ENCODE measurements at regions not wholly inside any gene's neighbourhood (a gene's known extent, or its start where the extent isn't known, plus 50 kb on each side); places are given as distances from the start of the nearest gene placed in this dataset.

- no peak for DNase-seq (ENCODE audit: low read depth, low spot score)
- TF ChIP-seq CTCF (IDR thresholded peaks at IDR 0.05; ENCODE audit: low read depth, low read length) = no peak
- CTCF ChIA-PET = no interaction called here
- POLR2A ChIA-PET = no interaction called here
- no peak overlapping the region for H3K4me3 ChIP-seq (ENCODE audit: low read depth, low read length)
- no peaks in the 10 kb centered on the region for H3K27me3 ChIP-seq (ENCODE audit: control insufficient read depth, insufficient read depth, low read length)
- peaks cover 97% of the 10 kb centered on the region for H3K9me3 ChIP-seq (ENCODE audit: control insufficient read depth, insufficient read depth, low read length)
- no peak overlapping the region for H3K27ac ChIP-seq (ENCODE audit: low read depth, low read length)
Observed at GRCh38 chr10:131774681-131775085, 126.1 kb upstream of the PPP2R2D start.

- ChIA-PET CTCF (no interaction called here), POLR2A (no interaction called here)
- Histone ChIP-seq H3K9me3 (ENCODE audit: control insufficient read depth, insufficient read depth, low read length) (peaks cover 97% of the 10 kb centered on the region), H3K27me3 (ENCODE audit: control insufficient read depth, insufficient read depth, low read length) (no peaks in the 10 kb centered on the region), H3K4me3 (ENCODE audit: low read depth, low read length) (no peak overlapping the region), H3K27ac (ENCODE audit: low read depth, low read length) (no peak overlapping the region)
- TF ChIP-seq CTCF (IDR thresholded peaks at IDR 0.05; ENCODE audit: low read depth, low read length) = no peak
- DNase-seq (ENCODE audit: low read depth, low spot score) = no peak
Observed at GRCh38 chr10:131775433-131775832, 125.4 kb upstream of the PPP2R2D start.

GRCh38 chr10:131775833-131776232, 125.0 kb upstream of the PPP2R2D start:
- Histone ChIP-seq H3K9me3 (ENCODE audit: control insufficient read depth, insufficient read depth, low read length) (peaks cover 96% of the 10 kb centered on the region), H3K27ac (ENCODE audit: low read depth, low read length) (no peak overlapping the region), H3K4me3 (ENCODE audit: low read depth, low read length) (no peak overlapping the region), H3K27me3 (ENCODE audit: control insufficient read depth, insufficient read depth, low read length) (no peaks in the 10 kb centered on the region)
- ChIA-PET POLR2A (no interaction called here), CTCF (no interaction called here)
- no peak for TF ChIP-seq CTCF (IDR thresholded peaks at IDR 0.05; ENCODE audit: low read depth, low read length)
- DNase-seq (ENCODE audit: low read depth, low spot score) = no peak

- Histone ChIP-seq H3K27me3 (ENCODE audit: control insufficient read depth, insufficient read depth, low read length) (no peaks in the 10 kb centered on the region), H3K9me3 (ENCODE audit: control insufficient read depth, insufficient read depth, low read length) (peaks cover 95% of the 10 kb centered on the region), H3K4me3 (ENCODE audit: low read depth, low read length) (no peak overlapping the region), H3K27ac (ENCODE audit: low read depth, low read length) (no peak overlapping the region)
- CTCF ChIA-PET = no interaction called here
- DNase-seq (ENCODE audit: low read depth, low spot score) = no peak
- POLR2A ChIA-PET = no interaction called here
- no peak for TF ChIP-seq CTCF (IDR thresholded peaks at IDR 0.05; ENCODE audit: low read depth, low read length)
Observed at GRCh38 chr10:131776496-131776895, 124.3 kb upstream of the PPP2R2D start.

- Histone ChIP-seq H3K27me3 (ENCODE audit: control insufficient read depth, insufficient read depth, low read length) (no peaks in the 10 kb centered on the region), H3K9me3 (ENCODE audit: control insufficient read depth, insufficient read depth, low read length) (peaks cover 92% of the 10 kb centered on the region), H3K27ac (ENCODE audit: low read depth, low read length) (no peak overlapping the region), H3K4me3 (ENCODE audit: low read depth, low read length) (no peak overlapping the region)
- POLR2A ChIA-PET = no interaction called here
- TF ChIP-seq CTCF (IDR thresholded peaks at IDR 0.05; ENCODE audit: low read depth, low read length) = no peak
- CTCF ChIA-PET = no interaction called here
- DNase-seq (ENCODE audit: low read depth, low spot score) = no peak
Observed at GRCh38 chr10:131777162-131777561, 123.6 kb upstream of the PPP2R2D start.
